GM12878 (cell line): ENCODE measurements at regions not wholly inside any gene's neighbourhood (a gene's known extent, or its start where the extent isn't known, plus 50 kb on each side); places are given as distances from the start of the nearest gene placed in this dataset.

Experiments used
- ATAC-seq: fragments of 200-7000 bp; cut with Tn5 transposase; 3 replicates; pipeline ENCODE4 v1.9.1; 2020; ENCODE audit warnings: mild to moderate bottlenecking, moderate library complexity
- BruUV-seq: library from RNA; stranded (reverse); fragments of 400-500 nt; replicated peaks from 2 replicates; lab custom pipeline; 2021; lab: Mats Ljungman, UMichigan
- CTCF ChIA-PET: fragments of 300-600 bp; sonication (Branson Sonifier 250); formaldehyde crosslinking; extraction: SDS; loops from one replicate; lab custom pipeline; 2021; ENCODE audit warnings: inconsistent platforms; lab: Yijun Ruan, JAX
- POLR2A ChIA-PET: fragments of 350-600 bp; formaldehyde crosslinking; extraction: SDS; loops from one replicate; lab custom pipeline; 2021; ENCODE audit warnings: inconsistent platforms; lab: Charles Lee
- RAD21 ChIA-PET: fragments of 300-600 bp; sonication (Branson Sonifier 250); formaldehyde crosslinking; loops from one replicate; lab custom pipeline; 2023; ENCODE audit warnings: antibody characterized with exemption; ENCODE audit not compliant: unreplicated experiment; lab: Charles Lee
- SMC1A ChIA-PET: fragments of 300-600 bp; sonication (Branson Sonifier 250); formaldehyde crosslinking; loops from one replicate; lab custom pipeline; 2023; ENCODE audit not compliant: unreplicated experiment, uncharacterized antibody; lab: Charles Lee
- DNase-seq: peaks from one replicate; pipeline ENCODE4 v3.0.0-alpha.2; 2011; ENCODE audit warnings: low read depth, low spot score
- FAIRE-seq: peaks from 3 replicates; lab custom pipeline; 2011; peaks lifted over from hg19 to GRCh38; lab: Jason Lieb, UNC
- H2AFZ ChIP-seq: 2 replicates; pipeline ENCODE4 v1.6.0; 2011; ENCODE audit warnings: low read depth, low read length, control low read depth; ENCODE audit not compliant: control insufficient read depth
- H3K27ac ChIP-seq: 2 replicates; pipeline ENCODE4 v1.5.1; 2011; ENCODE audit warnings: control low read depth; ENCODE audit not compliant: control insufficient read depth, insufficient read depth
- H3K27me3 ChIP-seq, 2 experiments: replicated peaks in 1 of 2; 2 replicates each; pipeline versions ENCODE4 v1.6.0 to v1.6.1; 2011; ENCODE audit warnings: low read length in 1 of 2; ENCODE audit not compliant: control insufficient read depth in 2 of 2, insufficient read depth in 2 of 2
- H3K36me3 ChIP-seq, 2 experiments: 2 replicates each; pipeline ENCODE4 v1.5.1; 2011; ENCODE audit warnings: low read length in 1 of 2; ENCODE audit not compliant: control insufficient read depth in 2 of 2, insufficient read depth in 2 of 2
- H3K4me1 ChIP-seq: 2 replicates; pipeline ENCODE4 v1.6.1; 2011; ENCODE audit warnings: mild to moderate bottlenecking, low read length, moderate library complexity, mixed read lengths; ENCODE audit not compliant: control insufficient read depth, insufficient read depth
- H3K4me2 ChIP-seq: 2 replicates; pipeline ENCODE4 v1.6.0; 2011; ENCODE audit warnings: control low read depth; ENCODE audit not compliant: control insufficient read depth, insufficient read depth
- H3K4me3 ChIP-seq: fragments of 200-600 bp; sonication (generic); 2 replicates; pipeline ENCODE4 v1.5.1; 2016
- H3K79me2 ChIP-seq: 2 replicates; pipeline ENCODE4 v1.6.0; 2011; ENCODE audit warnings: low read length; ENCODE audit not compliant: control insufficient read depth, insufficient read depth
- H3K9ac ChIP-seq: 2 replicates; pipeline ENCODE4 v1.8.0; 2011; ENCODE audit warnings: low read length, control low read depth, mixed read lengths; ENCODE audit not compliant: control insufficient read depth, insufficient read depth
- H3K9me3 ChIP-seq: replicated peaks from 3 replicates; pipeline ENCODE4 v1.5.1; 2011; ENCODE audit warnings: mild to moderate bottlenecking, low read length; ENCODE audit not compliant: control insufficient read depth, insufficient read depth
- H4K20me1 ChIP-seq: 2 replicates; pipeline ENCODE4 v1.6.0; 2011; ENCODE audit not compliant: control insufficient read depth, insufficient read depth
- ATF7 ChIP-seq: fragments of 450-650 bp; IDR thresholded peaks from 2 replicates; pipeline ENCODE4 v1.6.1; 2016; ENCODE audit warnings: low read depth, mild to moderate bottlenecking
- BHLHE40 ChIP-seq, 2 experiments: fragments of 450-650 bp in 1 of 2; IDR thresholded peaks; 2 replicates each; pipeline ENCODE4 v1.6.1; 2011 to 2017; ENCODE audit warnings: low read depth in 2 of 2, borderline replicate concordance in 1 of 2, improper control_type of control experiment in 1 of 2, low read length in 1 of 2, mild to moderate bottlenecking in 1 of 2
- ETV6 ChIP-seq, 2 experiments: fragments of 450-650 bp in 1 of 2; IDR thresholded peaks in 1 of 2; conservative IDR thresholded peaks in 1 of 2; 2 replicates each; pipeline ENCODE4 v1.6.1; 2014; ENCODE audit warnings: antibody characterized with exemption in 1 of 2, borderline replicate concordance in 1 of 2, low read depth in 1 of 2, mild to moderate bottlenecking in 1 of 2, moderate library complexity in 1 of 2
- IRF4 ChIP-seq: IDR thresholded peaks from 2 replicates; pipeline ENCODE4 v1.6.1; 2011; ENCODE audit warnings: low read depth, low read length
- MEF2A ChIP-seq: IDR thresholded peaks from 2 replicates; pipeline ENCODE4 v1.6.1; 2011; ENCODE audit warnings: low read depth, mild to moderate bottlenecking, low read length, moderate library complexity; ENCODE audit not compliant: insufficient read depth
- MTA3 ChIP-seq: IDR thresholded peaks from 2 replicates; pipeline ENCODE4 v1.6.1; 2012; ENCODE audit warnings: low read length, inconsistent platforms, borderline replicate concordance
- MYB ChIP-seq: fragments of 150-350 bp; IDR thresholded peaks from 2 replicates; pipeline ENCODE4 v1.6.1; 2014; ENCODE audit warnings: mild to moderate bottlenecking, low read depth, low read length, borderline replicate concordance
- NR2C2 ChIP-seq: IDR thresholded peaks from 2 replicates; pipeline ENCODE4 v1.6.1; 2011; ENCODE audit warnings: borderline replicate concordance, low read depth; ENCODE audit not compliant: control insufficient read depth, insufficient read length
- NR2F1 ChIP-seq: fragments of 450-650 bp; conservative IDR thresholded peaks from 2 replicates; pipeline ENCODE4 v1.6.1; 2017; ENCODE audit warnings: mild to moderate bottlenecking
- SMAD1 ChIP-seq: fragments of 450-650 bp; IDR thresholded peaks from 2 replicates; pipeline ENCODE4 v1.6.1; 2018; ENCODE audit warnings: mild to moderate bottlenecking, low read depth; ENCODE audit not compliant: partially characterized antibody
- SMC3 ChIP-seq: IDR thresholded peaks from 2 replicates; pipeline ENCODE4 v1.6.1; 2011; ENCODE audit warnings: low read length, improper control_type of control experiment, borderline replicate concordance
- SUPT20H ChIP-seq: IDR thresholded peaks from 2 replicates; pipeline ENCODE4 v1.6.1; 2011; ENCODE audit warnings: low read depth, mild to moderate bottlenecking, low read length, moderate library complexity, borderline replicate concordance; ENCODE audit not compliant: control insufficient read depth
- TCF3 ChIP-seq: IDR thresholded peaks from 2 replicates; pipeline ENCODE4 v1.6.1; 2012; ENCODE audit warnings: low read depth, mild to moderate bottlenecking, low read length, borderline replicate concordance; ENCODE audit not compliant: insufficient read depth
- ZSCAN29 ChIP-seq: fragments of 450-650 bp; IDR thresholded peaks from 2 replicates; pipeline ENCODE4 v1.6.1; 2017; ENCODE audit warnings: mild to moderate bottlenecking, moderate library complexity
- WGBS: methylation state at CpG from one replicate; pipeline ENCODE4 v1.1.6; 2016; ENCODE audit warnings: low lambda C conversion rate; ENCODE audit not compliant: insufficient replicate concordance, insufficient coverage; ENCODE audit errors: missing lambda C conversion rate; 5-methylcytosine and 5-hydroxymethylcytosine counted together
- in situ Hi-C: fragments of 300-500 bp; cut with MboI; formaldehyde crosslinking; loops from 9 replicates; pipeline ENCODE4 v1.14.3; 2018; ENCODE audit warnings: mixed read lengths
- intact Hi-C: fragments of 100-400 bp; cut with micrococcal nuclease; formaldehyde crosslinking; loops from one replicate; pipeline ENCODE4 v1.14.2; 2022; ENCODE audit not compliant: unreplicated experiment
- TF ChIP-seq, protein P1 (sequence below): fragments of 450-650 bp; IDR thresholded peaks from 2 replicates; pipeline ENCODE4 v1.6.1; 2018; ENCODE audit warnings: borderline replicate concordance, mild to moderate bottlenecking; ENCODE audit not compliant: partially characterized antibody

DNA sequence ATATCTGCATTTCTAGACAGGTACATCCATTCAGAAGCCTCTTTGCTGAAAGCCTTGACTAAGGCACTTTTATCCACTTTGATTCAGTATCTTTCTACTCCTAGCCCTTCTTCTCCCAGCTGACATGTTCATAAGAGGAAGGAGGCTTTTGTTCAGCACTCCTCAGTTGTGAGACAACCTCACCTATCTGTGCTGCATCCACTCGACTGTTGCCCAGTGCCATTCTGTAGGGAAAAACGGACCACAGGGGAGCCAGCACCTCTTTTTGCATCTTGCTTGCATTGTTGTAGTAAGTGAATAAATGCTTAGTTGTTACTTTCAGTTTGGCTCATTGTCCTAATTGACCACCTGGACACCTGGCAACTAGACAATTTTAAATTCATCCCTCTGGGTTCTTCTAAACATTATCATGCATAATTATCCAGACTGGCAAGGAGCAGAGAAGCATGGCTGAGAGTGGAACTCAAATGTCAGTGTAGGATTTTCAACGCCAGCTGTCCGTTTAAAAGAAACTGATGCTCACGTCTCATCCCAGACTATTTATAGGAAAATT is 83.8 kb upstream of the BOD1L1 start:
- CTCF ChIA-PET: no interaction called here
- POLR2A ChIA-PET: no interaction called here
- intact Hi-C loops: no loop called here

More for the DNA sequence above, 83.8 kb upstream of the BOD1L1 start:
- Histone ChIP-seq H3K36me3 (no peaks in the 10 kb centered on the region), H3K4me2 (no peak overlapping the region), H3K9ac (no peak overlapping the region), H3K4me3 (no peak overlapping the region), H3K27me3 (no peaks in the 10 kb centered on the region), H4K20me1 (no peaks in the 10 kb centered on the region), H3K27ac (no peak overlapping the region), H3K4me1 (no peaks in the 10 kb centered on the region), H3K79me2 (no peaks in the 10 kb centered on the region), H3K9me3 (no peaks in the 10 kb centered on the region), H2AFZ (no peak overlapping the region)
- no peak for DNase-seq
- FAIRE-seq: no peak
- 36% methylated on average over 5 of the region's 5 CpGs for whole genome bisulfite sequencing
- no peak for ATAC-seq
- in situ Hi-C loops: no loop called here
- TF ChIP-seq SMC3 (no peak), BHLHE40 (IDR thresholded peaks at IDR 0.05; ENCODE audit: borderline replicate concordance in 1 of 2, low read depth in 2 of 2, low read length in 1 of 2) (no peak), MEF2A (no peak), SUPT20H (no peak), ZSCAN29 (no peak), NR2F1 (no peak), TCF3 (no peak), ETV6 (conservative IDR thresholded peaks at IDR 0.05 in 1 of 2, IDR thresholded peaks at IDR 0.05 in 1 of 2; ENCODE audit: borderline replicate concordance in 1 of 2, low read depth in 1 of 2) (no peak), MTA3 (no peak), NR2C2 (no peak), IRF4 (no peak), MYB (no peak), ATF7 (no peak), SMAD1 (no peak)
- TF ChIP-seq, protein P1, sequence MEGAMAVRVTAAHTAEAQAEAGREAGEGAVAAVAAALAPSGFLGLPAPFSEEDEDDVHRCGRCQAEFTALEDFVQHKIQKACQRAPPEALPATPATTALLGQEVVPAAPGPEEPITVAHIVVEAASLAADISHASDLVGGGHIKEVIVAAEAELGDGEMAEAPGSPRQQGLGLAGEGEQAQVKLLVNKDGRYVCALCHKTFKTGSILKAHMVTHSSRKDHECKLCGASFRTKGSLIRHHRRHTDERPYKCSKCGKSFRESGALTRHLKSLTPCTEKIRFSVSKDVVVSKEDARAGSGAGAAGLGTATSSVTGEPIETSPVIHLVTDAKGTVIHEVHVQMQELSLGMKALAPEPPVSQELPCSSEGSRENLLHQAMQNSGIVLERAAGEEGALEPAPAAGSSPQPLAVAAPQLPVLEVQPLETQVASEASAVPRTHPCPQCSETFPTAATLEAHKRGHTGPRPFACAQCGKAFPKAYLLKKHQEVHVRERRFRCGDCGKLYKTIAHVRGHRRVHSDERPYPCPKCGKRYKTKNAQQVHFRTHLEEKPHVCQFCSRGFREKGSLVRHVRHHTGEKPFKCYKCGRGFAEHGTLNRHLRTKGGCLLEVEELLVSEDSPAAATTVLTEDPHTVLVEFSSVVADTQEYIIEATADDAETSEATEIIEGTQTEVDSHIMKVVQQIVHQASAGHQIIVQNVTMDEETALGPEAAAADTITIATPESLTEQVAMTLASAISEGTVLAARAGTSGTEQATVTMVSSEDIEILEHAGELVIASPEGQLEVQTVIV: no peak
- ChIA-PET SMC1A (no interaction called here), RAD21 (no interaction called here)
- no TSS peak for BruUV-seq
